Peyer's patch (tissue), 4 donors: ENCODE measurements at regions not wholly inside any gene's neighbourhood (a gene's known extent, or its start where the extent isn't known, plus 50 kb on each side); places are given as distances from the start of the nearest gene placed in this dataset.

Experiments
- DNase-seq, 3 donors: peaks; one replicate each; pipeline ENCODE4 v3.0.0-alpha.2; 2017 to 2019
- H3K27ac ChIP-seq, 4 donors: fragments of 200-600 bp; sonication (generic); one replicate each; pipeline ENCODE4 v1.5.1; 2016 to 2019
- H3K27me3 ChIP-seq, 2 donors: fragments of 200-600 bp; sonication (generic); one replicate each; pipeline ENCODE4 v1.5.1; 2019
- H3K36me3 ChIP-seq, 3 donors: fragments of 200-600 bp; sonication (generic); one replicate each; pipeline ENCODE4 v1.5.1; 2016 to 2019
- H3K4me1 ChIP-seq, 4 donors: fragments of 200-600 bp; sonication (generic); one replicate each; pipeline ENCODE4 v1.5.1; 2016 to 2019
- H3K4me3 ChIP-seq, 4 donors: fragments of 200-600 bp; sonication (generic); 1 replicate in 3 of 4; 2 replicates in 1 of 4; pipeline ENCODE4 v1.5.1; 2016 to 2019; ENCODE audit warnings: mild to moderate bottlenecking in 1 of 4
- H3K9me3 ChIP-seq, 4 donors: fragments of 200-600 bp; sonication (generic); one replicate each; pipeline ENCODE4 v1.5.1; 2016 to 2019; ENCODE audit warnings: mild to moderate bottlenecking in 1 of 4
- POLR2A ChIP-seq, 2 donors: fragments of 450-650 bp; IDR thresholded peaks; one replicate each; pipeline ENCODE4 v1.5.1; 2017; ENCODE audit warnings: antibody characterized with exemption in 2 of 2, mild to moderate bottlenecking in 2 of 2, moderate library complexity in 2 of 2
- TF ChIP-seq, protein P1 (sequence below), 6 experiments: fragments of 450-650 bp in 4 of 6; fragments of 200-600 bp in 2 of 6; sonication (generic) in 1 of 6; IDR thresholded peaks; one replicate each; pipeline ENCODE4 v1.5.1; 2017 to 2019; ENCODE audit warnings: antibody characterized with exemption in 6 of 6, mild to moderate bottlenecking in 3 of 6, moderate library complexity in 1 of 6

DNA sequence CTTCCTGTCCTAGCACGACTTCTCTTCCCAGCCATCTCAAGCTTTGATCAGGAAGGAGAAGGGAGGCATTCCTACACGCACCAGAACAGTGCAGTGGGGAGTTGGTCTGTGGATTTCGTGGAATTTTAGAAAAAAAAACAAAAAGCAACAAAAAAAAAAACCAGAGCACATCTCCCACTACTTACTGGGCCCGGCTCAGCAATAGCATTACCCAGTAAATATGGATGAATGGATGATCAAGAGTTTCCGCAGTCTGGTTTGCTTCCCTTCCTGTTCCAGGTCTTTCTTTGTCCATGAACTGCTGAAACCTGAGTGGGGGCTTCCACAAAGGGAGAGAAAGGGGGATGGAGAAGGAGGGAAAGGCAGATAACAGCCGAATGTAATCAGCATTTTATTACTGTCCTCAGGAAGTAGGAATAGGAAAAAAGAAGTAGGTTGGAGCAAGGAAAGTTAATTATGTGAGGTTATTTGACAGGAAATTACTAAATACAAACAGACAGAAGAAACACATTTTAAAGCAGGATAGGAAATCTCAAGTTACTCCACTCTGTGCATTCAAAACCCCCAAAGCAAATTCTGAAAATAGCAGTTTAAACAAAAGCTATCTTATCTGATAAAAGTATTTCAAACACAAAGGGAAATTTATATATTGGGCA is 349.0 kb downstream of the PRL start:
- no peak overlapping the region for H3K4me3 ChIP-seq
- TF ChIP-seq, protein P1, sequence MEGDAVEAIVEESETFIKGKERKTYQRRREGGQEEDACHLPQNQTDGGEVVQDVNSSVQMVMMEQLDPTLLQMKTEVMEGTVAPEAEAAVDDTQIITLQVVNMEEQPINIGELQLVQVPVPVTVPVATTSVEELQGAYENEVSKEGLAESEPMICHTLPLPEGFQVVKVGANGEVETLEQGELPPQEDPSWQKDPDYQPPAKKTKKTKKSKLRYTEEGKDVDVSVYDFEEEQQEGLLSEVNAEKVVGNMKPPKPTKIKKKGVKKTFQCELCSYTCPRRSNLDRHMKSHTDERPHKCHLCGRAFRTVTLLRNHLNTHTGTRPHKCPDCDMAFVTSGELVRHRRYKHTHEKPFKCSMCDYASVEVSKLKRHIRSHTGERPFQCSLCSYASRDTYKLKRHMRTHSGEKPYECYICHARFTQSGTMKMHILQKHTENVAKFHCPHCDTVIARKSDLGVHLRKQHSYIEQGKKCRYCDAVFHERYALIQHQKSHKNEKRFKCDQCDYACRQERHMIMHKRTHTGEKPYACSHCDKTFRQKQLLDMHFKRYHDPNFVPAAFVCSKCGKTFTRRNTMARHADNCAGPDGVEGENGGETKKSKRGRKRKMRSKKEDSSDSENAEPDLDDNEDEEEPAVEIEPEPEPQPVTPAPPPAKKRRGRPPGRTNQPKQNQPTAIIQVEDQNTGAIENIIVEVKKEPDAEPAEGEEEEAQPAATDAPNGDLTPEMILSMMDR (IDR thresholded peaks at IDR 0.05), result no peak
- no peak for TF ChIP-seq POLR2A (IDR thresholded peaks at IDR 0.05)
- H3K27me3 ChIP-seq, result no peaks in the 10 kb centered on the region
- H3K9me3 ChIP-seq, result no peaks in the 10 kb centered on the region
- H3K27ac ChIP-seq, result no peak overlapping the region
- no peaks in the 10 kb centered on the region for H3K36me3 ChIP-seq
- DNase-seq, result no peak
- peaks cover 0 to 14% (median 0%) of the 10 kb centered on the region in 4 donors for H3K4me1 ChIP-seq

DNA sequence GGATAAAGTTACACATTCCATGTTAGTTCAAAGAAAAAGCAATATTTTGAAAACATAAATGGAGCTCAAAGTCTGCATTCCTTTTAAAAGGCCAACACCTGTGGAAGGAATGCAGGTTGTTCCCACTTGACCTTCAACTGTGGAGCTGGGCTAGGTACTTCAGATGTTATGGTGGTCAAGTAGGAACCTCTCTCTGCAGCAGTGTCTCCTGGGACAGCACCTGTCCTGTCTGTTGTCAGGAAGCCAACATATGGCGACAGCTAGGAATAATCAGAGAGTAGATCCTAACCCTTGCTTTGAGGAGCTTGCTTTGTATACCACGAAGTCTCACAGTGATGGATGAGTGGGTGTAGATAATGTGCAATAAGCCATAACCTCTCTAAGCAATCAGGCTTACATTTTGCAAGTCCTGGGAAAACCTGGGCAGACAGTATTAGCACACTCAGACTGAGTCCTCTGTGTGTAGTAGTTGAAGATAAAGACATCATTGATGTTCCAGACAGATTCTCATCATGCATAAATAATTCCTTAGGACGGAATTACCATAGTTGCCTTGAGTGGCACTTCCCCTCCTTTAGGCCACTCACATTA is 347.5 kb downstream of the PRL start:
- H3K36me3 ChIP-seq, result no peaks in the 10 kb centered on the region
- H3K27ac ChIP-seq, result no peak overlapping the region
- no peaks in the 10 kb centered on the region for H3K27me3 ChIP-seq
- TF ChIP-seq POLR2A (IDR thresholded peaks at IDR 0.05), result no peak
- TF ChIP-seq, protein P1 (IDR thresholded peaks at IDR 0.05), result no peak
- peaks cover 0 to 18% (median 0%) of the 10 kb centered on the region in 4 donors for H3K4me1 ChIP-seq
- DNase-seq, result no peak
- no peak overlapping the region for H3K4me3 ChIP-seq
- no peaks in the 10 kb centered on the region for H3K9me3 ChIP-seq

DNA sequence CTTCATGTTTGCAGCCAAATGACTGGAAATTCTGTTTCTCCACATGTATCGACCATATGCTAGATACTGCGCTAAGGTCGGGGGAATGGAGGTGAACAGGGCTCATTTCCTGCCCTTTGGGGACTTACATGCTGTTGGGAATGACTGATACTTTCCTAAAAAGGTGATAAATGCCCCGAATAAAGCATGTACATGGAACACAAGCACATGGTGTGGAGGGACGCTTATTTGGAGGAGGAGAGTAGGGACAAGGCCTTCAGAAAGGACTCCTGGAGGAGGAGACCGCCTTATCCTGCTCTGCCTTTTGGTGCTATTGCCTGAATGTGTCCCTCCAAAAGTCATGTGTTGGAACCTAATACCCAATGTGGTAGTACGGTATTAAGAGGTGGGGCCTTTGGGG is 344.5 kb downstream of the PRL start:
- H3K27ac ChIP-seq, result no peak overlapping the region

DNA sequence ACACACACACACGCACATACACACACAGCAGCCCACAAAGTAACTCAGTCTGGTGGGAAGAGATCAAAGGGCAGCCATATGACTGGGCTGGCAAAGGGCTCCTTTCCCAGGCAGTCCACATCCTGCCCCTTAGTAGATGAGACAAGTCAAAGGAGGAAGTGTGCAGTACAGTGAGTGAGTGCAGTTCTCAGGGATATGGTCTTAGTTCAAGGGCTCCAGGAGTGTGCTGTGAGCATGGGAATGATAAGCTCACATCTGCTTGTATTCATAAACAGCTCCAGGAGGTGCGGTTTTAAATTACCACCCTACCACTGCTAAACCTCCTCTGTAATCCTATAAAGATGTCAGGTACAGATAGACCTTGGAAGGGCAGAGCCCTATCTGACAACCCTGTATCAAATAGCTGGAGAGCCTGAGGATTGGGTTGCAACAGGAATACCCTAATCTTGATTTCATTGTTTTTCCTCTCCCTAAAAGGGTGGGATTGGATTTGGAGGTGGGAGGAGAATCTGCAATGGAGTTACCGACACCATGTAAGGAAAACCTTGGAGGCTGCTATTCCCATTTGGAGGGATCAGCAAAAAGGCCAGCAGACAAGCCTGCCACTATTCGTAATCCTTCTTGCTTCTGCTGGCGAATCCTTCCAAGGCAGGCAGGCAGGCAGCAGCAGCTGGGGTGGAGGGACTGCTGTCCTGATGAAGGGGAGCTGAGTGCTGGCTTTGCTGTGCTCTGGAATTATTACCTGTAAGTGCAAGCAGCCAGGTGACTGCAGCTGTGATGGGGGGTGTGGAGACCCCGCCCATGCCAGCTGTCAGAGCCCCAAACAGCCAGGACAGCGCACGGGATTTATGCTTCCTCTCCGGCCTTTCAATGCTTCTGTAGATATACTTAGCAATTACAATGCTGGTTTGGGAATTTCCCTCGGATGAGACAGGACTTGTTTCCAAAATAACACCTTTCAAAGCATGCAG is 342.7 kb downstream of the PRL start:
- no peaks in the 10 kb centered on the region for H3K36me3 ChIP-seq
- DNase-seq, result peak in 2 of 3 donors; percentile 55 to 57
- H3K4me3 ChIP-seq, result no peak overlapping the region
- peaks cover 0 to 19% (median 0%) of the 10 kb centered on the region in 4 donors for H3K4me1 ChIP-seq
- H3K27ac ChIP-seq, result peak overlapping the region in 2 of 4 donors; percentile 15 to 32
- no peaks in the 10 kb centered on the region for H3K27me3 ChIP-seq
- no peaks in the 10 kb centered on the region for H3K9me3 ChIP-seq
- TF ChIP-seq POLR2A (IDR thresholded peaks at IDR 0.05), result no peak
- TF ChIP-seq, protein P1 (IDR thresholded peaks at IDR 0.05), result no peak

More for the DNA sequence above, 344.5 kb downstream of the PRL start:
- Histone ChIP-seq H3K4me1 (peaks cover 0 to 22% (median 0%) of the 10 kb centered on the region in 4 donors), H3K36me3 (no peaks in the 10 kb centered on the region), H3K9me3 (no peaks in the 10 kb centered on the region), H3K4me3 (no peak overlapping the region), H3K27me3 (no peaks in the 10 kb centered on the region)
- TF ChIP-seq, protein P1 (IDR thresholded peaks at IDR 0.05), result no peak
- TF ChIP-seq POLR2A (IDR thresholded peaks at IDR 0.05), result no peak
- DNase-seq, result no peak

DNA sequence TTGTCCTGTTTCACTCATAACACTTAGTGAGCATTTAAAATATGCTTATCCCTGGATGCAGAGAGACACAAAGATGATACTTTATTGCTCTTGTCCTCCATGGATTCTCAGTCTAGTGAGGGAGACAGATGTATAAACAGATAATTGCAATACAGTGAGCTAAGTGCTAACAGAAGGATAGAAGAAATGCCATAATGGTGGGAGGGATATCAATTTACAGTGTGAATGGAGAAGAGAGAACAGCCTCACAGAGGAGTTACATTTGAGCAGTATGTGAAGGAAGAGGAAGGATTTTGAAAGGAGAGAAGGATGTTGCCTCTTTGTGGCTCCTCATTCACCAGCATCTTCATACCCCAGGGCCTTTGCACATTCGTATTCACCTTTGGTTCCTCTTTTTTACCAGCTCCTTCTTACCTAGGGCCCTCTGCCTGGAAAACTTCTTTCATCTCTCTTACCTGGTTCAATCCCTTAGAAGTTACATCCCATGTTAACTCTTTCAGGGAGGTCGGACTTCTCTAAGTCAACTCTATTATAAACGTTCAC is 341.7 kb downstream of the PRL start:
- Histone ChIP-seq H3K36me3 (no peaks in the 10 kb centered on the region), H3K27ac (peak overlapping the region in 1 of 4 donors; percentile 32), H3K9me3 (no peaks in the 10 kb centered on the region), H3K4me1 (peaks cover 0 to 19% (median 0%) of the 10 kb centered on the region in 4 donors), H3K4me3 (no peak overlapping the region), H3K27me3 (no peaks in the 10 kb centered on the region)
- TF ChIP-seq, protein P1 (IDR thresholded peaks at IDR 0.05), result no peak
- no peak for TF ChIP-seq POLR2A (IDR thresholded peaks at IDR 0.05)
- no peak for DNase-seq
